Inferior parietal cortex (tissue), 1 donor: ENCODE measurements at regions not wholly inside any gene's neighbourhood (a gene's known extent, or its start where the extent isn't known, plus 50 kb on each side); places are given as distances from the start of the nearest gene placed in this dataset.
A peak's percentile ranks its signal among the peaks of the same experiment; 100 is the strongest.
"Not testable (repeated sequence)": the region's sequence is repeated elsewhere in the genome, so short reads cannot be mapped to it uniquely, and the experiment has no call there.

Experiments
- DNase-seq: peaks from one replicate; pipeline ENCODE4 v3.0.0-alpha.2; 2016; ENCODE audit errors: extremely low spot score

DNA sequence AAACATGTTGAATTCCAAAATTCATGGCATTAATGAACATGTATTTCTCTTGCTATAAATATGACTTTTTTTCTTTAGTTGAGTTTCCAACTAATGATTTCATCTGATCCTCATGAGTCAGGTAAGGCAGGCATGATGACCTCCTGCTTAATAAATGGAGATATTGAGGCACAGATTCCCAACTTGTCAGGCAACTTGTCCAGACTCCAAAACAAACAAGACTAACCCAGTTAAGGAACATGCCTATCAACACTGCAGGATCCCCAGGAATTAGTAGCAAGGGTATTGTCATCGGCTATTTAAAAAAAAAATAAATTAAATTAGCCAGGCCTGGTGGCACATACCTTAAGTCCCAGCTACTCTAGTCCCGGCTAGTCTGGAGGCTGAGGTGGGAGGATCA lies 121.3 kb upstream of the SALL4 start:
- no peak for DNase-seq

DNA sequence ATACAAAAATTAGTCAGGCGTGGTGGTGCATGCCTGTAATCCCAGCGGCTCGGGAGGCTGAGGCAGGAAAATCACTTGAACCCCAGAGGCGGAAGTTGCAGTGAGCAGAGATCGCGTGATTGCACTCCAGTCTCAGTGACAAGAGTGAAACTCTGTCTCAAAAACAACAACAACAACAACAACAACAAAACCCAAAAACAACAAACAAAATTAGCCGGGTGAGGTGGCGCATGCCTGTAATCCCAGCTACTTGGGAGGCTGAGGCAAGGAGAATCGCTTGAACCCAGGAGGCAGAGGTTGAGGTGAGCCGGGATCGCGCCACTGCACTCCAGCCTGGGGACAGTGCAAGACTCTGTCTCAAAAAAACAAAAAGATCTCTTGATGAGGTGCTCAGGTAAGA lies 120.5 kb upstream of the SALL4 start:
- not testable (repeated sequence) for DNase-seq

DNA sequence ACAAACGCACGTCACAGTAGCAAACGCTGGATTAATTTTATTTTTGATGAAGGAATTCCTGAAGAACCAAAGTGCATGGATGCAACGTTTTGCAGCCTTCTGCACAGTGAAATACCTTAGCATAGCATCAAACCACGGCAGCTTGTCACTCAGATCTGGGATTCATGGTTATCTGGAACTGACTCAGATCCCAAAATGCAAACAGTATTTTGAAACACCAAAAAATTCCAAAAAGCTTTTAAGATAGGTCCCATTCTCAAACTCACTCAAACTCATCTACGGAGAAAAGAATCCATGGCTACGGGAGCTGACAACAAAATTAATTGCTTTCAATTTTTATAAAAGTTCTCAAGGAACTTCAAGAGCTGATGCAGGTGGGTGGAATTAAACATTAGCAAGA lies 116.2 kb upstream of the SALL4 start:
- DNase-seq = no peak

DNA sequence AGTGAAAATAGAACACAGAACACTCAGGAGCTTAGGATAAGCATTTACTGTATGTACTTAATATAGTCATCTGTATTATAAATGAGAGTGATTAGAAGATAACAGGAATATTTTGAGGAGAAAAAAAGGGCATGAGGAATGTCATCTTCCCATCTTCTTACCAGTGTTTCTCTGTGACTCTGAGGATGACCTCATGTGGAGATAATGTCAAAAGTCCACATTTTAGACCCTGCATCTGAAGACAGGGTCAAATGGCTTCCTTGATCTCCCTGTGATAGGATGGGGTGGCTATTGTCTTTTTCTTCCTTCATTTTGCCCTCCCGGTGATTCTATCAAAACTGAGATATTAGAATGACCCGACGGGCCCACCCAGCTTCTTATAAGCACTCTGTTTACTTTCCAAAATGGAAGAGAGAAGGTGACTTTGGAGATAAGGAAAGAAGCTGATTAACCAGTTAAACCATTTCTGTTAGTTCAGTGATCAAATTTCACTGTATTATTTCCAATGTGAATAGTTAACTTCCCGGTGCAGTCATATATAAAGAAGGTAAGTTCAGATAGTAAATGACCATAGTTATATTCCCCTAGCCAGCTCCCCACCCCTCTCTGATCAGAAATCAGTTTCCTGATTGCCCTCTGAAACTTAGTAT lies 115.7 kb upstream of the SALL4 start:
- no peak for DNase-seq

DNA sequence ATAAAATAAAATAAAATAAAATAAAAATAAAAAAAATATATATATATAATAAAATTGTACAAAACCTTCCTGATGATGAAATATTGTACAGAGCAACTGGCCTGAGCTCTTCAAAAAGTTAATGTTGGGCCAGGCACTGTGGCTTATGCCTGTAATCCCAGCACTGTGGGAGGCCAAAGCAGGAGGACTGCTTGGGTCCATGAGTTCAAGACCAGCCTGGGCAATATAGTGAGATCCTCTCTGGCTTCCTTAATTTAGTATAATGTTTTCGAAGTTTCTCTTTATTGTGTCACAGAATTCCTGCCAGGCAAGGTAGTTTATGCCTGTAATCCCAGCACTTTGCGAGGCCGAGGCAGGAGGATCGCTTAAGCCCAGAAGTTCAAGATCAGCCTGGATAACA lies 113.9 kb upstream of the SALL4 start:
- no peak for DNase-seq

DNA sequence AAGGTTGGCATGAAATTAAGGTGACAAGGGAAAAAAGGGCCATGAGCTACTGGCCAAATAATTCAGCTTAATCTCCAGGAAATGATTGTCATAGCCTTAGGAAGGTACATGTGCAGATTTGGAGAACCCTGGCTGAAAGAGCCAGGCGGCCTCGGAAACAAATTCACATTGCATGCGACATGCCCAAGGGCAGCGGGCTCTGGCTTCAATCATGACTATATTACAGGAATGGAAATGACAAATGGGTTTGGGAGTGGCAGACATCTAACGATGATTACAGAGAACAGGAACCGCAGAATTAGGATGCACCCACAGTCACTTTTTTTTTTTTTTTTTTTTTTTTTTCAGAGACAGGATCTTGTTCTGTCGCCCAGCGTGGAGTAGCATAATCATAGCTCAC lies 112.4 kb upstream of the SALL4 start:
- DNase-seq = no peak

DNA sequence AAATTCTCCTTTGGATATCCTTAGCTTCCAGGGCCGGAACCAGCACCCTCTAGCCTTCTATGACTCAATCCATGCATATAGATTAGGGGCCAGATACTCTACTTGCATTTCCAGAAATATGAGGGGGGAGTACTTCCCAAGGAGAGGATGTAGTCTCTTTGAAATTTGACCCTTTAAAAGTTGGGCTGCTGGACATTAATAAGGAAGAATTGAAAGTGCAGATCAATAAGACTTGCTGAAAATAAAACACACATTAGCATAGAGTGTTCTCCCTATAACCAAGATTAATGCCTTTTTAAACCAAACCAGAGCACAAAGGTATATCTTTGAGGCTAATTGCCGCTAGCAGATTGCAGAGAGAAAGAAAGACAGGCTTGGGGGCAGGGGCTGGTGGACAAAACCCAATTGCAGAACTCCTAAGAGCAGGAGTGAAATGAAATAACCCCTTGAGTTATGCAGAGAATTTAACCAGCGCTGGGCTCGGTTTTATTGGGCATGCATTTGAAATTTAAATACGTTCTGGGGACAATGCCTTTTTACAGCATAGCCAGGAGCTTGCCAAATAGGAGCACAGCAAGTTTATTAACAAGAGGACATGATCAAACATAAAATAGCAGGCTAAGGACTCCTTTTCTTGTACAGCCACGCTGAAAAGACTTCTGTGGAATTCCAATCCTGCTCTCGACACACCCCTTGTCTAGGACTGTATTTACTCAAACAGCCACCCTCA lies 108.2 kb upstream of the SALL4 start:
- DNase-seq = no peak

DNA sequence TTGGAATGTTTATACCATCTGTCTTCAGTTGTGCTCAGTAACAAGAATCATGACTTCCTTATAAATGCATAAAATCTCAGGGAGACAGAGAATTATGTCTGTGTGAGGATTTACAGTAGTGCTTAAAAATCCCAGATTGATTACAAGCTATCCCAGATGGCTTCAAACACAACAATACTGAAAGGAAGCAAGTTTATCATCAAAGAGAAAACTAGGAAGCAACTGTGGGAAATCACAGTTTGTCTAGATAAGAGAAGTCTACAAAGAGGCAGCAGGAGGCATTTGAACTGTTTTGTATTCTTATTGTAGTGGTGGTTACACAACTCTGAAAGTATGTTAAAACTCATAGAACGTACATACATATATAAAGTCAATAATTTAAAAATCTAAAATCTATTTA lies 104.4 kb upstream of the SALL4 start:
- DNase-seq = no peak

DNA sequence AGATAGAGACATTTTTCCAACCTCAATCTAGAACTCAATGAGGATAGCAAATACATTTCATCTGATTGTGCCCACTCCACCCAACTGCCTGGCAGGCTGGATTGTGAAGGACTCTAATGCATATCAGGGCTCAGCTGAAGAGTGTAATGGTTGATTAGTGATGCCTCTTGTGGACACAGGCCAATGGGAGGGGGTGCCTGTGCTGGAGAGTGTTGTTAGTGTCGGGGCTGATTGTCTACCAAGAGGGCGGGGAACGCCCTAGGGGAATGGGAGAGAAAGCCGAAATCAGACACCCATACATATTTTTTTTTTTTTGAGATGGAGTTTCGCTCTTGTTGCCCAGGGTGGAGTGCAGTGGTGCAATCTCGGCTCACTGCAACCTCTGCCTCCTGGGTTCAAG lies 103.7 kb upstream of the SALL4 start:
- no peak for DNase-seq

DNA sequence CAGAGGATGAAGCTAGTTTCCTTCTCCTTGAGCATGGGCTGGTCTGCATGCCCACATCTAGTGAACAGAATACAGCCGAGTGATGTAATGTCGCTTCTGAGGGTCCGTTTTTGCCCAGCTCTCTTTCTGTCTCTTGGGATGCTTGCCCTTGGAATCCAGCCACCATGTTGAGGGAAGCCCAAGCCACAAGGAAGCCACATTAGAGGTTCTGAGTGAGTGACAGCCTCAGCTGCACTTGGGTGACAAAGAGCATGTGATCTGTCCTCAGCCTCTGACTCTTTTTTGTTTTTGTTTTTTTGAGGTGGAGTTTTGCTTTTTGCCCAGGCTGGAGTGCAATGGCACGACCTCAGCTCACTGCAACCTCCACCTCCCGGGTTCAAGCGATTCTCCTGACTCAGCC lies 100.6 kb upstream of the SALL4 start:
- DNase-seq = no peak

DNA sequence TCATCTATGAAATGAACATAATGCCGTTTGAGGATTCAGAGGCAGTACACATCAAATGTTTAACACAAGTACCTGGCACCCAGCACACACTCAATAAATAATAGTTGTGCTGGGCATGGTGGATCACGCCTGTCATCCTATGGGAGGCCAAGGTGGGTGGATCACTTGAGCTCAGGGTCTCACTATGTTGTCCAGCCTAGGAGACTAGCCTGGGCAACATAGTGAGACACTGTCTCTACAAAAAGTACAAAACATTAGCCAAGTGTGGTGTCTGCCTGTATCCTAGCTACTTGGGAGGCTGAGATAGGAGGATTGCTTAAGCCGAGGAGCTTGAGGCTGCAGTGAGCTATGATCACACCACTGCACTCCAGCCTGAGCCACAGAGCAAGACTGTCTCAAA lies 98.1 kb upstream of the SALL4 start:
- no peak for DNase-seq

DNA sequence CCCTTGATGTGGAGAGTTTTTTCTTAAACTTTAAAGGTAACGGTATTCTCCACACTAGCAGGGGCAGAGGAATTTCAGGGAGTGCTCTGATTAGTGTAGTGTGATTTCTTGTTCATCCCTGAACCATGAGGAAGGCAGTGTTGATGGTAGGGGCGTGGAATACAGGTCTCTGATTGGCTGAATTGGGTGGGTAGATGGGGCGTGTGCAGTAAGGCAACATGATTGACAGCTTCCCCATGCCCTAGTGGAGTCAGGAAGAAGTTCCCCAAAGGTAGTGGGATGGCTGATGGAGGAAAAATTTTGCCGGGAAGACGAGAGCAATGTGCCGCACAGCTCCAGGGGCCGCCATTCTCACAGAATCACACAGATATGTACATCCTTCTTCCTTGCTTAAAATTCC lies 97.4 kb upstream of the SALL4 start:
- DNase-seq = no peak

DNA sequence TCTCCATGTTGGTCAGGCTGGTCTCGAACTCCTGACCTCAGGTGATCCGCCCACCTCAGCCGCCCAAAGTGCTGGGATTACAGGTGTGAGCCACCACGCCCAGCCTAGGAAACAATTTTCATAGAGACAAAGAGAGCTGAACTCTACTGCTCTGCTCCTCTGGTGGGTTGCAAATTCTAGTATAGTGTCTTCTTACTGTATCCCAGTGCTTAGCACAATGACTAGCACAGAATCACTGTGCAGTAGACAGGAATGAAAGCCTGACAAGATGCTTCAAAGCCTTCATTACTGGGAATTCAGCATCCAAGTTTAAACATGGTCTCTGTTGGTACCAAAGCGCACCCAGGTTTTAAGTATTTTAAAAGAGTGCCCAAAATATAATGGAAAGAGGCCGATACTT lies 96.5 kb upstream of the SALL4 start:
- no peak for DNase-seq

DNA sequence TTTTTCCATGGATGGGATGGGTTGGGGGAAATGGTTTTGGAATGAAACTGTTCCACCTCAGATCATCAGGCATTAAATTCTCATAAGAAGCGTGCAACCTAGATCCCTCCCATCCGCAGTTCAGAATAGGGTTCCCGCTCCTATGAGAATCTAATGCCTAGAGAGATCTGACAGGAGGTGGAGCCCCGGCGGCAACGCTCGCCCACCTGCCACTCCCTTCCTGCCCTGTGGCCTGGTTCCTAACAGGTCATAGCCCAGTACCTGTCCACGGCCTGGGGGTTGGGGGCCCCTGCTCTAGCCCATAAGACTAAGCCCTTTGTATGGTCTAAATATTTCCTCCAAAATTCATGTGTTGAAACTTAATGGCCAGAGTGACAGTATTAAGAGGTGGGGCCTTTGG lies 92.3 kb upstream of the SALL4 start:
- DNase-seq = no peak

DNA sequence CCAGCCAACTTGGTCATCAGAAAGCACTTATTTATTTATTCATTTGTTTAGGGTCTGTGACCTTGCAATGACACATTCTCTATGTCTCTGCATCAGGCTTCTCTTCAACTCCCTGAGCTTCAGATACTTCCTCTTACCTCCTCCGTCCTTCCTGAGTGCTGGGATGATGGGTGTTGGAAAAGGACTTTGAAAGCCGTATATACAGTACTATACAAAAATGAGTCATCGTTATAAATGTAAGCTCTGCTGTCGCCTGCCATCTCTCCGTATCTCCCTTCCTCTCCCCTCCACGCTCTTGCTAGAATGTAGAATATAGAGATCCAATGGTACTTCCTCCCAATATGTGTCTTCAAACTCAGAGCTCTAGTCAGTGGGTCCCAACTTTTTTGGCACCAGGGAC lies 91.9 kb upstream of the SALL4 start:
- no peak for DNase-seq

DNA sequence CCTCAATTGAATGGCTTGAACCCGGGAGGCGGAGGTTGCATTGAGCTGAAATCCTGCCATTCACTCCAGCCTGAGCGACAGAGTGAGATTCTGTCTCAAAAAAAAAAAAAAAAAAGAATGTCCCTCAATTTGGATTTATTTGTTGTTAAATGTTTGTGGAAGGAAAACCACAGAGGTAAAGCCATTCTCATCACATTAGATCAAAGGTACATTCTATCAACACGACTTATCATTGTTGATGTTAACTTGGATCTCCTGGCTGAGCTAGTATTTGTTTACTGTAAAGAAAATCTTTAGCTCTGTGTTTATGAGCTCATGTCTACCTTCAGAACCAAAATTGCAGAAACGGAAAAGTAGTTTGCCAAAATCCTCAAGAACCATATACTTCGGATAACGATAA lies 91.4 kb upstream of the SALL4 start:
- DNase-seq = no peak

DNA sequence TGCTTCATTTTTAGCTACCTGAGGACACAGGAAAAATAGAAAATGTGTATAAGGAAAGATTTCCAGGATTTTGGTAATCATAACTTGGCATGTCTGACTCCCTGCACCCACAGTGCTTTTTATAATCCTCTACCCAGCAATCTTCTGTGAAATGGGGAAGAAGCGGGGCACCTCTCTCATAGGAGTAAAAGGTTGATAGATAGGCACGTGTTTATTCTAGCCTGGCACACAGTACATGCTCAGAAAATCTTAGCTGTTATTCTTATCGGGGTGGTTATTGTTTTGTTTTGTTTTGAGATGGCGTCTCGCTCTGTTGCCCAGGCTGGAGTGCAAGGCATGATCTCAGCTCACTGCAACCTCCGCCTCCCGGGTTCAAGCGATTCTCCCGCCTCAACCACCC lies 87.7 kb upstream of the SALL4 start:
- no peak for DNase-seq

DNA sequence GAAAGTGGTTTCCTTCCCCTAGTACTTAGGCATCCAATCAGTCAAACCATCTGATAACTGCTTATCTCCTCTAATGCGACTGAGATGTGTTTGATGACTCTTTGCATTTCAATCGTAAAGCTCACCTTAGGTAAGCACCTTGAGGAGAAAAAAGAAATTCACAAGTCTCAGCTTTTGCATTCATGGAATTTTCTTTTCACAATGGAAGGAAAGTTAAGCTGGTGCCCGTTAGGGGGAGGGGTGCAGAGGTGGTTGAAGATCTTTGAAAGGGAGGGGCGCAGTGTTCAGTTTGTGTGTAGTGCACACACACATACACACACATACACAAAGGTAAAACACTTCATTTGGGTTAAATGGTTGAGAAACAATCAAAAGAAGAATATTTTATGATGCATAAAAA lies 87.1 kb upstream of the SALL4 start:
- no peak for DNase-seq

DNA sequence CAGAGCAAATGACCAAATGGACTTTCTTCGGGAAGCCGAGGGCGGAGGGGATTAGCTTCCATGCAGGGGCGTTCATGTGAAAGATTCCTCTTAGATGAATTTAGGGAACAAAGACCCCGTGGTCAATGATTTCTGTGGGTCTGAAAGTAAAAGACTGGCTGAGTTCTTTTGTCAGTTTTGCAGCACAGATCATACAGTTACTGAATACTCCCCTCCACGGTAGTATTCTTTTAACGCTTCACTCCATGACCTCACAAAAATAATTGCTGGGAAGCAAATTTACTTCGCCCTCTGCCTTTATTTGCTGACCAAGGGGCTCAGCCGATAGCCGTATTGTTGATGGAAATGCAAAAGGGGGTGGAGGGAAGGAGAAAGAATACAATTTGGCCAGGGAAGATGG lies 86.0 kb upstream of the SALL4 start:
- DNase-seq = no peak

DNA sequence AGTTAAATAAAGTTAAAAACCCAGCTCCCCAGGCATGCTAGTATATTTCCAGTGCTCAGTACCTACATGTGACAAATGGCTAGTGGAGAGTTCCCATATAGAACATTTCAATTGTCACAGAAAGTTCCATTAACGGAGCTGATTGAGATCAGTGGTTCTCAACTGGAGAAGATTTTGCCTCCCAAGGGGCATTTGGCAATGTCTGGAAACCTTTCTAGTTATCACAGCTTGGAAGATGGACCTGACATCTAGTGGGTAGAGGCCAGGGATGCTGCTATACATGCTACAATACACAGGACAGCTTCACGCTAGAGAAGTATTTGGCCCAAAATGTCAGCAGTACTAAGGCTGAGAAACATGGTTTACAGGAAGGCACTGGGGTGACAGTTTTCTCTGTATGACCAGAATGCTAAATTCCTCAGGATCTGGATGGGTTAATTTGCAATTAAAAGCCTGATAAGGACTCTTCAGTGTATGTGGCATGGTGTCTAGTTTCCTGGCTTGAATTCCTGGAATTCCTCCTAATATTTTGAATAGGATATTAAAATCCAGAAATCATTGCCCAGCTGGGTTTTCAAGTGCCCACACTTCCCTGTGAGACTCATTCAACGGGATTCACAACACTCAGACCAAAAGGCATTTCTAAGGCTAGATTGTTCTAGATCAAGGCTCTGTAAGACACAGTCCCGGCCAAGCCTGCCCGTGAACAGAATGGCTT lies 84.7 kb upstream of the SALL4 start:
- no peak for DNase-seq

DNA sequence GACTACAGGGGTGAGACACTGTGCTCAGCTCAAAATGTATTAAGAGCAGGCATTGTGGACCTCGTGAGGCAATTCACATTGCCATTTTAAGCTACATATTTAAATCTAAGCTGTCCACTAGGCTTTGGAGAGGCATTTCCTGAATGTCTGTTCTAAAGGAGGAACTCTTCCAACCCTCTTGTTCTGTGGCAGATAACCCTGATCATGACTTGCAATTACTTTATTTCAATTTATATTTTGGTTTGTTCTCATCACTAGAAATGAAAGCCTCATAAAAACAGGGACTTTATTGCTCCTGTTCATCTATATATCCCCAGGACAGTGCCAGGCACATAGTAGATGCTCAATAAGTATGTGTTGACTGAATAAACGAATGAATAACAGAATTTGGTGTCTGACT lies 84.0 kb upstream of the SALL4 start:
- no peak for DNase-seq

DNA sequence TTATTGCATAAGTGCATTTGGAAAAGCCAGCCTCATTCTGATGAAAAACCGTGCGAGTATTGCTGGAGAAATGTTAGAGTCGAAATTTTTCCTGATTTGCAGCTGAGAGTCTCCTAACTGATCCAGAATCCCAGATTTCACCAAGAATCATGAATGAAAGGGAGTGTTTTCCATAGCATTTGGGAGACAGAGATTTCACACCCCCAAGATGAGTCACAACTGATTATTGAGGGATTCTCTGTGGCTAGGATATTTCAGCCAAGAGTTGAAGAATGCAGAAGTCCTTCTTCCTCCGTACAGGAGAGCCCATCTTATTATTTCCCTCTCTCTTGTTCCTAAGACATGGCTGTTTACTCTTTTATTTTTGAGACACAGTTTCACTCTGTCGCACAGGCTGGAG lies 82.2 kb upstream of the SALL4 start:
- peak; percentile 5 for DNase-seq

DNA sequence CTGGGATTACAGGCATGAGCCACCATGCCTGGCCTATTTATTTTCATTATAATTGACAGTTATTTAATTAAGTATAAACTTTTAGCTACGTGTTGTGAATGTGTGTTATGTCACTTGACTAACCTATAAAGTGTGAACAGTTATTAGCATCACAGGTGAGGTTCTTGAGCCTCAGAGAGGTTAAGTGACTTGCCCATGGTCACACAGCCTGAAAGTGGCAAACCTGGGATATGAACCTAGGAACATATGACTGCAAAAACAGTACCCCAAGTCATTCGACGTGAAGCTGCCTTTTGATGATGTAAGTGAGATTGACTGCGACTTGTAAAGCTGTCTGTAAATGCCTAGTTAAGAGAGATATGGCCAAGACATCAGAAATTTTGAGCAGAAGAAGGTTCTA lies 77.9 kb upstream of the SALL4 start:
- DNase-seq = no peak
